ENCODE measurements at regions not wholly inside any gene's neighbourhood (a gene's known extent, or its start where the extent isn't known, plus 50 kb on each side); places are given as distances from the start of the nearest gene placed in this dataset.

DNA sequence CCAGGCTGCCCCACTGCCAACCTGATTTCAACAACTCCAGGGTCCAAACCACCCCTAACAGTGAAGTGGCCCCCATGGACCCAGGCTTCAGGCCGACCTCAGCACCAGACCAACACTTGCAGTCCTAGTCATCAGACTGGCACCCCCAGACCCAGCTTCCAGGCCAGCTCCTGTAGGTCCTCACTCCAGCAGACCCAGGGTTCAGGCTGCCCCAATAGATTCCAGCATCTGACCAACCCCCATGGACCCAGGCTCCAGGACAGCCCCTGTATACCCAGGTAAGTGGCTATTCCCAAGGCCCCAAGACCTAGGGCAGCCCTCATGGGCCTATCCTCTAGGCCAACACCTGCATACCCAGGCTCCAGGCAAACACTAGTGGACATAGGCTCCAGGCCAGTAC lies 193.8 kb upstream of the OBI1 start:
- DNase-seq, result no peak

DNA sequence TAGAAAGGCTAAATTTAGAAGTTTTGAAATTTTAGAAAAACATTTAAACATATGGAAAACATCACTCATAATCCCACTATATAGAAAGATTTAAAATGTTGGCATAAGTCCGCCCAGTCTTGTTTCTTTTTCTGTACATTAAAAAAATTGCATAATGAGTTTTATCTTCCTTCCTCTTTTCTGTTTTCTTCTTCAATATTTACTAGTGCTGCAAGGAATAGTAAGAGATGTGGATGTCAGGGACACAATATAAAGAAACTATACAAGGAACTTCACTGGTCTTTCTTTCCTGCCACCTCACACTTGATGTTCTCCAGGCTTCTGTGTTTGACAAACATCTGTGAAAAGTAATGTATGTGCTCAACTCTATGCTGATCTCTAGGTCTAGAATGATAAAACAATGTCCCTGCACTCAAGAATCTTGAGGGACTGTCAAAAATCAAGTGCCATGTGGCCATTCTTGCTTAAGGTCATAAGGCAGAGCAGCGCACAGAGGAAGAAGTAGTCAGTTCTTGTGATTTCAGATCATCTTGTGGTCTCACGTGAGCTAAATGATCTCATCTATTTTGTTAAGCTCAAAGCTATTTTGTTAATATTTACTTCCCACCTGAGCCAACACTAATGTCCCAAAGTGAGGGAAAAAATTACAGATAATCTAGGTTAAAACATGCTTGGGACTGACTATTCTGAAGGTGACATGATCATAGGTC lies 186.9 kb upstream of the OBI1 start:
- DNase-seq, result no peak

DNA sequence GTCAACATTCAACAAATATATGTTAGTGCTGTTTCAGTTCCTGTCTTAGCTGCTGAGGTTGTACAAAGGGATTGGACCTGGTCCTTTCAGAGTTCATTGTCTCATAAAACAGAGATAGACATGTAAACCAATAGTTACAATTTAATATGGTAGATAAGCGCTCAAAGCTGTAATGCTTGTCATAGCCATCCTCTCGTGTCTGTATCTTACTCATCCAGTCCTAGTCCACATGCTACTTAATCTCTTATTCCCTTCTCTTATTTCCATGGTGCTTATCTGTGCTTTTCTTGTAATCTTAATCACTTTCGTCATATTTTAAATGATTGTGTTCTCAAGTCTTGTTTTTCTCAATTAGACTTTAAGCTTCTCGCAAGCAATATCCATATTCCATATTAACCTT lies 185.2 kb upstream of the OBI1 start:
- no peak for DNase-seq

DNA sequence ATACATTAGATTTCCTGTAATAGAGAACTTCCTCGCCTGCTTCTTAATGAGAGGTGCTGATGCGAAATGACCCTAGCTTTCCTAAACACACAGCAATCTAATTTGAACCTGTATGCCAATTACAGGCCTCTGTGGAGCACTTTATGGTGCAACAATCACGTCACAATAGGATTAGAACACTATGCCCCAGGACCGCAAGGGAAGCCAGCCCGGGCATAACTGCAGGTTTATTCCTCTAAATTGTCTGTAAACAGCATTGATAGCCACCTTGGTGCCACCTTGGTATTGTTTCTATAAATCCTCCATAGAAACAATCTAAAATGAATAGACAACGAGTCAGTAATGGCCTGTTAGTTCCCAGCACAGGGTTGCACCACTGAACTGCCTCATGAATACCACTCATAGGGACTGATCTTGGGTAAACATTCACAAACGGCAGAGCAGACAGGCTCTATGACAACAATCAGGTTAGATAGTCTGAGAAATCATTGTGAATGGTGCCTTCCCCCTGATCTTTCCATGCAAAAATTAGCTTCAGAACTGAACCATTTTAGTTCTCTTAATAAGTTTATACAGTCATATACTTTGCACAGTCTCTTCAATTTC lies 182.5 kb upstream of the OBI1 start:
- no peak for DNase-seq

DNA sequence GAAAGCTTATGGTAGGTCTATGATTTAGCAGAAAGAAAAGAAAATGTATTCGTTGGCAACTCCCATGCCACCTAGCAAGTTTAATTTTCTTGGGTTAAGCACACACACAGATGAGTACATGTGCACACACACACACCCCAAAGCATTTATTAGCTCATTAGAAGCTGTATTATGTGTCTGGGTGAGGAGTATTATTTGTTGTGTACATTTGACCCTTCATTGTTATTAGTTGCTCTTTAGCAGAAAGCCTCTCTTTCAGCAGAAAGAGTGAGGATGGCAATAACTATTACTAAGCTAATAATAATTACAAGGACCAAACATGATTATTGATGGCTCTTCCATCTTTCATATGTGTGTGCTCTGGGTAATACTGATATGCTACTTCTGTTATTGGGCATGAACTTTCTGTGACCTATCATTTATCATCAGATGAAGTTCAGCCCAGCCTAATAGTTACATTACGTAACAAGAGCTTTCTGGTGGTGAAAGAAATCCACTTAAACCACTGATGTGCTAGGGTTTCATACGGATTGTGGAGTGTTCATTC lies 177.4 kb upstream of the OBI1 start:
- no peak for DNase-seq

DNA sequence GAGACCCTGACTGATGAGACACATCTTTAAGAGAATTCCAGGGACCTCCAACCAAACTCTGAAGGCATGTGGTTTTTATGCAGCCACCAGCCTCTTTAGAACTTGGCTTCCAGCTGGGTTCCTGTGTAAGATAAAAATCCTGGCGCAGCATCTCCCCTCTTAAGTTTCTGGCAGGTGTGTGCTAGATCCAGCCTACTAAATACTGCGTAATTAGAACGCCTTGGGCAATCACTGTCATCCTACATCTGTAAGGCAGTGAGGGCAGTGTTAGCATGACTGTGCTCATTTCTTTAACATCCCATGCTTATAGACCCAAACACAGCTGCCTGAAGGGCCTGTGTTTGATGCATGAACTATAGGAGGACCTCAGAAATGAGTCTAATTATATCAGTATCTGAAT lies 173.5 kb upstream of the OBI1 start:
- DNase-seq, result no peak

DNA sequence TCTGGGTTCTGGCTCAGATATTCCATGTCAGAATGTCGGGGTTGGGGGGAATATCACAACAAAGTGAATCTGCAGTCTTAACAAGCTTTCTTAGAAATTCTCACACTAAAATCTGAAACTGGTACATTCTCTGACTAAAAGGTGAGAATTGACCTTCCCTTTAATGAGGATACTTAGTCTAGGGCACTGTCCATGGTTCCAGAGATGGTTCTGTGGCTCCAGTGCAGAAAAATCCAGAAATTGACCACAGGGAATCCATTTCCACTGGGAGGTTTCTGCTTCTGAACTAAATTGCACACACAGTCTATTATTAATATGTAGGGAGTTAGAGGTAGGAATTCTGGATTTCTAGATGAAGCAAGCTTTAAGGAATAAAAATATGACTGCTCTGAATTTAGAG lies 171.6 kb upstream of the OBI1 start:
- no peak for DNase-seq

DNA sequence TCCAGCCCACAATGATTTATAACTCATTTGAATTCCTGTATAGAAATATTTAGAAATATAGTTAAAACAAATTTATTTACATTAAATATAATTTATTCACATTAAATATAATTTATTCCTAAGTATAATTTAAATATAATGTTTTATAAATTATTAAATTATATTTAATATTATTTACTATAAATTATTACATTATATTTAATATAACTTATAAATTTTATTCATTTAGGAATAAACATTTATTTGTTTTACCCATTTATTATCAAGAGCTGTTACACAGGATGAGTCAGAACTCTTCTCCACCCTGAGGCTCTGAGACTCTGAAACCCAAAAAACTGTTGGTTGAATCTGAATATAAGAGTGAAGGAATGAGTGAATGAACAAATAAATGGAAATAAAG lies 170.9 kb upstream of the OBI1 start:
- DNase-seq, result no peak

DNA sequence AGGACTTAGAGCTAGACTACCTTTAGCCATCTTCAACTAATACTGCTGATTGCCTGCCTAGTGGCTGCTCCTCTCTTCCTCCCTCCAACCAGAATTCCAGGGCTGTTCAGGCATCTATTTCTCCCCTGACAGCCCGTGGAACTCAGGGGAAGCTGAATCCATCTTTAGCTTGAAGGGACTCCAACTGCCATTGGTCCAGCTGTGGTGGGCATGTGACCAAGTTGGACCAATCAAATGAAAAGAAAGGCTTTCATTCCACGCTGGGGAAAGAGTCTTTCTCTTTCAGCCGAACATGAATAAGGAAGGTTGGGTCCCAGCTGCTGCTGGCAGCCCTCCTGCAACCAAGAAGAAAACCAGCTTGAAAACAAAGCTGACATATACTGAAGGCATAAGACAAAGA lies 168.5 kb upstream of the OBI1 start:
- DNase-seq, result no peak

DNA sequence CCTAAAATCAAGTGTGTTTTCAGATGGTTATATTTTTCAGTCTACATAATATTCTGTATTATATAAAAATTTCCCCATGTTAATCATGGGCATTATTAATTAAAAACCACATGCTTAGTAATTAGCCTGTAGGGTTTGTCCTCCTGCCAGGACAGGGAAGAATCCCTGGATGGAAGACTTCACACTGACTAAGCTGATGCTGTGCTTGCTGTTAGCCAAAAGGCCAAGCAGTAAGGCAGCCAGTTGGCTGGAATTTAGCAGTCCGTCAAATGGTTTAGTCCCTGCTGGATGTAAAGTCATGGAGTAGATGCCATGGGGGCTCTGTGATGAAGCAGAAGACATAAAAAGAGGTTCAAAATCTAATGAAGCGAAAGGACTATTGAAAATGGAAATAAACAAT lies 168.0 kb upstream of the OBI1 start:
- no peak for DNase-seq

DNA sequence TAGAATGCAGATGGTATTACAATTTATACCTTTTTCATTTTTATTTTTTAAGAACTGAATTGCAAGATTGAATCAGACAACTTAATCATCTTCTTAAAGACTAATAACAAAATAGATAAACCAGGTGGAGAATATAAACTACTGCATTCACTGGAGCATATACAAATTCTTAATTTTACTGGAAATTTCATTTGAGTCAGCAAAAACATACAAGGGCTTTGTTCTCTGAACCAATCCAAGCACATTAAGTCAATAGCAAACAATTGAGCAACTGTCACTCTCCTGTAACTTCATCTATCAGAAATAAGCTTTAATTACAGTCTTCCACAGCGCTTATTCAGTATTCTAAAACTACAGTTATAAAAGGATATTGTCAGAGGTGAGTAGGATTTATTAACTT lies 167.4 kb upstream of the OBI1 start:
- no peak for DNase-seq

DNA sequence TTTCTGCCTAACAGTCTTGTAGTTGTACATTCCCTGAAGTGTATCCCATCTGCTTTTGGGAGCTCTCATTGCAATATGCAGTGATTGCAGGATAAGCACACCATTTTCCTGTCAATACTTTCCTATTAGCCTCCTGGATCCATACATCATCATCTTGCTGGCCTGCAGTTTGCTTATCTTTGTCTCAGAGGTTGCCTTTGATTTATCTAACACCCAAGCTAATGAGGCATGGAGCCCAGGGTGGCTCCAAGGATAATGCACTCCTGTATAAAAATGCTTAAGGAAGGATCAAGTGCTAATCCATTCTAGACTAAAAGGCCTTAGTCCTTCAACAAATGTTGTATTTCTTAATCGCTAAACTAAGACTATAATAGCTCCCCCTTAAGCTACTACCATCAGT lies 161.6 kb upstream of the OBI1 start:
- DNase-seq, result no peak

DNA sequence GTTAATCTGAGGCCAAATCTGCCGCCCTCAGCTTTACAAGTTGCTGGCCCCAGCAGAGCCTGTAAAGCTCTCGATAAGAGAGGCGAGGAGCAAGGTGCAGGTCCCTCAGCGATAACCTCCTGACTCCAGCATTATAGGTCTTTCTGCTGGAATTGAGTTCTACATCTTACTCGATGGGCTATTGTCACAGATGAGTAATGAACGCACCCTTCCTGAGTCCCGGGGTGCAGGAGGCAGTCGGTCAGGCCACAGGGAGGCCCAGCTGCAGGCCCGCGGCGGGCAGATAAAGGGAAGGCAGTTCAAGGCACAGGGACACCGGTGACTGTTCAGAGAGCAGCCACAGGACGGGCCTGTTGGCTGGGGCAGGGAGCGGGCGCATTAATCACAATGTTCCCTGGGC lies 157.6 kb upstream of the OBI1 start:
- DNase-seq, result no peak

DNA sequence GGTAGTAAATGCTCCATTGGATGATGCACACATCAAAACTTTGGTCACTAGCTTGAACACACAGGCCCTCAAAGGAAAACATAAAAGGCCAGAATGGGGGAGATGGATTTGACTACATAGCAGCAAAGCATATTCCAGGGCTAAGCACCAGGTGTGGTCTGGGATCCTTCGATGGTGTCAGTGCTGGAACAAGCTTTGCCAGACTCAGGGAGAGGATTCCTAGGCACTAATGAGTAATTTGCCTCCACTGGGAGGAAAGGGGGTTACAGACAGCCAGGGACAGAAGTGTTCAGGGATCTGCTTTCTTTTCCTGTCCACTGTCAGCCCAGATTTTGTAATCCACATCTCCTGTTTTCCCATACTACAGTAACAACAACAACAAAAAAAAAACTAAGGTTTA lies 157.2 kb upstream of the OBI1 start:
- no peak for DNase-seq

DNA sequence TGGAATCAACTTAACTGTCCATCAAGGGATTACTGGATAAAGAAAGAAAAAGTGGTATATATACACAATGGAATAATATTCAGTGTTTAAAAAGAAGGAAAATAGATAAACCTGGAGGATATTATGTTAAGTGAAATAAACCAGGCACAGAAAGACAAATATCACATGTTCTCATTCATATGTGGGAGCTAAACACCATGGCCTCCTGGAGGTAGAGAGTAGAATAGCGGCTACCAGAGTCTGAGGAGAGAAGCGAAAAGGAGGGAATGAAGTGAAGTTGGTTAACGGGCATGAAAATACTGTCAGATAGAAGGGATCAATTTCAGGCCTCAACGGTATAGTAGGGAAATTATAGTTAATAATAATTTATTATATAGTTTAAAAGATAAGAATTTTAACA lies 147.5 kb upstream of the OBI1 start:
- DNase-seq, result no peak

DNA sequence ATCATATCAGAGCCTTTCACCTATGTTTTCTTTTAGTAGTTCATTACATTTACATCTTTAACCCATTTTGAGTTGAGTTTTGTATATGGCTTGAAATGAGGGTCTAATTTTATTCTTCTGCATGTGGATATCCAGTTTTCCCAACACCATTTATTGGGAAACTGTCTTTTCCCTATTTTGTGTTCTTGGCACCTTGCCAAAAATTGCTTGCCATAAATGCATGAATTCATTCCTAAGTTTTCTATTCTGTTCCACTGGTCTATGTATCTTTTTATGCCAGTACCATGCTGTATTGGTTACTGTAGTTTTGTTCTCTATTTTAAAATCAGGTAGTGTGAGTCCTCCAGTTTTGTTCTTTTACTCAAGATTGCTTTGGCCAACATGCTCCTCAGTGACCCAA lies 144.0 kb upstream of the OBI1 start:
- DNase-seq, result no peak

DNA sequence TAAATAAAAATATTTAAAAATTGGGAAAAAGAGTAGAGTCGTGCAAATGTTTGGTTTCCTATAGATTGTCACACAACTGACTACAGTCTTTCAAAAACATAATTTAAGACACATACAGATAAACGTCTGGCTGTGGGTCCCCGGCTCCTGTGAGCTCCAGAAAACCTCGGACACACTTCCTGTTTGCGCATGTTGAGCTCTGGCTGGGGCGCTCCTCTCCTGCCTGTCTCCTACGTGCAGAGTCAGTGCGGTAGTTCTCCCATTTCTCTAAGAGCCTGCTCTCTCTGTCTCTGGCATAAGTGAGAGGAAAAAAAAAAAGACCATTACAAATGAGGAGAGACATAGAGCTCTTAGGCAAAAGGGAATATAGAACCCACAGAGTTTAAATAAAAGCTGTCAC lies 128.2 kb upstream of the OBI1 start:
- DNase-seq, result no peak

DNA sequence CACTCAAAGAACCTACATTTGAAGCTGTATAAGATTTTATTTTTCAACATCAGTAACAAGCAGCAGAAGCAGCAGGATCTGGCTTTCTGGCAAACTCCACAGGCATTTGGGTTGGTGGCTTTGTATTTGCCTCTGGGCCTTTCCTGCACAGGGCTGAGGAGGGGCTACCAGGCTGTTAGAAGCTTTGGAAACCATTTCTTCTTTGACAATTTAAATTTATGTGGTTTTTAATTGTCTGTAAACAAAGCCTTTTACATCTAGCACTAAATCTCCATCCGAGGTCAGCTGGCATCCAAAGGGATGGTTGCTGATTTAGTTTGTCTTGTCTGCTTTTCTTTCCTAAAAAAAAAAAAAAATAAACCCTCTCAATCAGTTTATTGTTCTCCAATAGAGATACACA lies 127.5 kb upstream of the OBI1 start:
- DNase-seq, result no peak

DNA sequence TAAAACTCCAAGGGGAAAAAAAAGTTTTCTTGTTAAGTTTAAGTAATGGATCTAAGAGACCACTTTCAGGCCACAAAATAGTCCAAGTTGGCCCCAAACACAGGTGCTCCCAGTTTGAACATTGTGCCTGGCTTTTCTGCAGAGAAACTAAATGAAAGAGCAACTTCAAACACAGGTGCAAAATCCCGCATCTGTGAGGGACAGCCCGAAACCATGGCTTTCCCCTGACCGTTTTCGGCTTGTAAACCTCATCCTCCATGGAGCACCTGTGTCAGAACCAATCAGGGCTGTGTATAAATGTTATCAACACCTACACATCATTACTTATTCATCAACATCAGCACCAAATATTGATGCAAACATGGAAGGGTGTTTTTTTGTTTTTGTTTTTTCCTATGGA lies 126.8 kb upstream of the OBI1 start:
- DNase-seq, result no peak

DNA sequence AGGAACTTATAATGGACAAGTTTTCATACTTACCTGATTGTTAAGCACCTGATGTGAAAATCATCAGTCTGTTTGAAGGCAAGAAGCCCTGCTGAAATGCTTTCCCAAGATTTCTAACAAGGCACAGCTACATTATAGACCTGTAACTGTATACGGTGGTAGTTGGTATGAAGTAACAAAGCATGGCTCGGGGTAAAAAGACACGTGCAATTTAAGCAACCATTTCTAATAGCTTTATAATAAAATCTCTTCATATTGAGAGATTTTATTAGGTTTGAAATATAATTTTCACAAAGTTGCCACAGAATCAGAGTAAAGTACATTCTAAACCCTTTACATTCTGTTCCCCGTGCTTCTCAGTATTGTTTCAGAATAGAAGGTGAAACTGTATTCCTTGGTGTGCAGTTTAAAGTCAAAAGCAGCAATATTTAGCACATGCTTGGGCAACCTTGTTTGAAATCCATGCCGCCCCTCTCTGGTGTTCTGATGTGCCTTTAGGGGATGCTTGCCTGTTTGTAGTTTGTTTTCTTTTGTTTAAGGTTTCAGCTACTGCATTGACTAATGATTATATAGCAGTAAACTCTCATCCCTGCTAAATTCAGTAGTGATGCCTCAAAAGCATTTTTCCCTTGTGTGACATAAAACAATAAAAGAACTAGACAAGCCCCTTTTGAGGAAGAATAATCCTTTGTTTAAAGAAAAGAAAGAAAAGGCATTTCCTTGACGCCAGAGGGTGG lies 125.2 kb upstream of the OBI1 start:
- DNase-seq, result no peak

DNA sequence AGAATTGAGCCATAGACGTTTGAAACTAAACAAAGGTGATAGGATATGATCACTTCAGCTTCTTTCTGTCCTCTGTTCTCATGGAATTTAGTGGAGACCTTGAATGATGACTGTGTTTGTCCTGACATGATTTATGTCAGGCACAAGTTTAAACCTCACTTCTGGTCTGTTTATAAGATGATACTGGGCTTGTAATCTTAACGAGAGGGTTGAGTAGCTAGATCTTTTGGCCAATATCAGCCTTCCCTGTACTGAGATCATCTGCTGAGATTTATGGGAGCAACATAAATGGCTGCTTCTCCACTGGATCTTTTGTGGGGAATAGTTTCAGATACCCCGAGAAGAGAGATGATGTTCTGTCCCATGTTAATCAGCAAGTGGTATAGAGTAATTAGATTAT lies 121.8 kb upstream of the OBI1 start:
- no peak for DNase-seq

DNA sequence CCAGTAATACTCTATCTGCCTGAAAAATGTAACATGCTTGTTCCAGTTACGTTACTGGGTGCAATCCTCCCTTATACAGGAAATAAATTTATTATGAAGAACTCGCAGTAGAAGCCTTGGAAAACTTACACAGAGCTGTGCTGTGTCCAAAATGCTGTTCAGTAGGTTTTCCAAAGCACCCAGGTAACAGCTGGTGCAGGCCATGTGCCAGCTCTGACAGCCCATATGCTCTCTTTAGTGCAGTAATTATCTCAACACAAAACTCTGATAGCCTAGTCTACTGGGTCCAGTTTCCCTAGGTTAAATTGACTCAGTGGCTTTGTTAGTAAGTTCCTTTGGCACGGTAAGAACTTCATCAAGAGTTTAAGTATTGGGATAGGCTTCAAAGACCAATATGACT lies 120.7 kb upstream of the OBI1 start:
- no peak for DNase-seq

DNA sequence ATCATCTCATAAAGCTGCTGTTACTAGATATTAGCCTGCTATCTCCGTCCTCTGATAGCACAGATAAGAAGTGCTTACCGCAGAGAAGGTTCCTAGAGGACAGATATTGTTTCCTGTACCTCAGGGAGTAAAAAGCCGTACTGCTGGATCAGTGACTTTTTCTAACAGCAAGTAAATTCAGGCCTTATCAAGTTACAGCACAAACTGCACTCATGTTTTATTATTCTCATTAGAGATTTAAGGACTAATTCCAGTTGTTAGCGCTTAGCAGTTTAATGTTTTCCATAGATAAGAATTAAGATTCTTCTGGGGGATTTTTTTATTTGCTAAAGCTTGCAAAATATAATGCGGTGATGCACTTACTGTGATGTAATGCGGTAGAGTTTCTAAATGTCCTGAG lies 119.0 kb upstream of the OBI1 start:
- DNase-seq, result no peak

DNA sequence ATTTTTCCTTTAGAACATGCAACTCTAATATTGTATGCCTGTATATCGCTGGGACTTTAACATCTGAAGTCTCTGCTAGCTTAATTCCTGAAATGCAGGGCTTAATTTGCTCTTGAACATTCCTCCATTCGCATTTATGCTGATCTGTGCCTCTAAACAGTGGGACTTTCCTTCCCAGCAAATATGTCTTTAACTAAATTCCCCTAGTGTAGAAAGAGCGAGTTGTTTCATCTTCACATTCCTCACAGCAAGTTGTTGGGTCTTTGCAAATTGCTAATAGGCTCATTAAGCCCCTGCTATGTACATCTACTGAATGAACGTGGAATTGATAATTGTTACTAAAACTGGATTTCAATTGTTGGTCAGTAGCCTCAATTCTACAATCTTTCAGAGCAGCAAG lies 118.4 kb upstream of the OBI1 start:
- DNase-seq, result no peak

Data from right hindlimb (tissue), 1 donor.